ENCODE measurements at regions not wholly inside any gene's neighbourhood (a gene's known extent, or its start where the extent isn't known, plus 50 kb on each side); places are given as distances from the start of the nearest gene placed in this dataset.

GRCh38 chr1:199353906-199354305 is 673.6 kb upstream of the NR5A2 start:
- ChIA-PET CTCF (interaction anchor here (1.9 kb wide), 1 partner anchor 20 kb away, joined by 4 read pairs; no protein-coding TSS in a partner anchor), POLR2A (interaction anchor here (0.6 kb wide), 1 partner anchor 589 kb away, joined by 4 read pairs; no protein-coding TSS in a partner anchor)
- no peak for DNase-seq (ENCODE audit: extremely low spot score)
- no peak for TF ChIP-seq CTCF (IDR thresholded peaks at IDR 0.05; ENCODE audit: control extremely low read depth, extremely low read depth, low read depth, missing control alignments)

DNA sequence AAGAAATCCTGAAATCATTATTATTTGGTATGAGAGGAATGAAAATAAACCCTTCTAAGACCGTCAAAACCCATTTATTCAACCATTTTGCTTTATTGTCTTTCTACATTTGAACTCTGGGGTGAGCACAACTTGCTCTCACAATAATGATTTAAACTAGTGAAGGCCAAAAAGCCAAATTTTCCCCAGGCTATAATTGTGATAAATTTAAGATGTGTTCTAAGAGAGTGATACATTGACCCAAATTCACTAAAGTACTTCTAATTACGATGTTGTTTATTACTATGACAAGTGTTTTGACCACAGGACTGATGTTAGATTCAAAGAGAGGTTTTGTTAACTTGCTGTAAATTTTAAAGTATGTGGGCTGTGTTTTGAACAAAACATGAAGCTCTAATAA is 670.9 kb upstream of the NR5A2 start:
- CTCF ChIA-PET = no interaction called here
- TF ChIP-seq CTCF (IDR thresholded peaks at IDR 0.05; ENCODE audit: control extremely low read depth, extremely low read depth, low read depth, missing control alignments) = no peak
- POLR2A ChIA-PET = no interaction called here

GRCh38 chr1:199357599-199357998 is 669.9 kb upstream of the NR5A2 start:
- no peak for DNase-seq (ENCODE audit: extremely low spot score)
- POLR2A ChIA-PET = no interaction called here
- TF ChIP-seq CTCF (IDR thresholded peaks at IDR 0.05; ENCODE audit: control extremely low read depth, extremely low read depth, low read depth, missing control alignments) = no peak
- CTCF ChIA-PET = interaction anchor here (0.9 kb wide), 1 partner anchor 11 kb away, joined by 3 read pairs; no protein-coding TSS in a partner anchor

More for the DNA sequence above, 670.9 kb upstream of the NR5A2 start:
- DNase-seq (ENCODE audit: extremely low spot score) = no peak

GRCh38 chr1:199362996-199363395 is 664.5 kb upstream of the NR5A2 start:
- TF ChIP-seq CTCF (IDR thresholded peaks at IDR 0.05; ENCODE audit: control extremely low read depth, extremely low read depth, low read depth, missing control alignments) = no peak
- CTCF ChIA-PET = interaction anchor here (1.0 kb wide), 1 partner anchor 23 kb away, joined by 3 read pairs; no protein-coding TSS in a partner anchor
- POLR2A ChIA-PET = no interaction called here
- DNase-seq (ENCODE audit: extremely low spot score) = no peak

DNA sequence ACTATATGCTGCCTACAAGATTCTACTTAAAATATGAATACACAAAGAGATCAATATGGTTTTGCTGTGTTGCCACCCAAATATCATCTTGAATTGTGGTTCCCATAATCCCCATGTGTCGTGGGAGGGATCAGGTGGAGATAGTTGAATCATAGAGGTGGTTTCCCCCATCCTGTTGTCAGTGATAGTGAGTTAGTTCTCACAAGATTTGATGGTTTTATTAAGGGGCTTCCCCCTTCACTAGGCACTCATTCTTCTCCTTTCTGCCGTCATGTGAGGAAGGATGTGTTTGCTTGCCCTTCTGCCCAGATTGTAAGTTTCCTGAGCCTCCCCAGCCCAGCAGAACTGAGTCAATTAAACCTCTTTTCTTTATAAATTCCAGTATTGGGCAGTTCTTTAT is 654.4 kb upstream of the NR5A2 start:
- TF ChIP-seq CTCF (IDR thresholded peaks at IDR 0.05; ENCODE audit: control extremely low read depth, extremely low read depth, low read depth, missing control alignments) = no peak
- CTCF ChIA-PET = no interaction called here
- POLR2A ChIA-PET = no interaction called here
- no peak for DNase-seq (ENCODE audit: extremely low spot score)

DNA sequence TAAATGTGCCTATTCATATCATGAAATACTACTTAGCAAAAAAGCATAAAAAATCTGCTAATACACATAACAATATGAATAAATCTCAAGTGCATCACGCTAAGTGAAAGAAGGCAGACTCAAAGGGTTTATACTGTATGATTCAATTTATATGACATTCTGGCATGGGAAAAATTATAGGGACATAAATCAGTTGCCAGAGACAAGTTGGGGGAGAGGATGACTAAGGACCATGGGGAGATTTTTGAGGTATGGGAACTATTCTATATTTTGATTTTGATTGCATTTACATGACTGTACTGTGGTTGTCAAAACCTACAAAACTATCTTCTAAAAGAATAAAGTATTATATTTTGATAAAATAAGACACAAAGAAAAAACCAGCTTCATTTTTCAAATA is 650.3 kb upstream of the NR5A2 start:
- no peak for TF ChIP-seq CTCF (IDR thresholded peaks at IDR 0.05; ENCODE audit: control extremely low read depth, extremely low read depth, low read depth, missing control alignments)
- no peak for DNase-seq (ENCODE audit: extremely low spot score)
- ChIA-PET CTCF (no interaction called here), POLR2A (no interaction called here)

DNA sequence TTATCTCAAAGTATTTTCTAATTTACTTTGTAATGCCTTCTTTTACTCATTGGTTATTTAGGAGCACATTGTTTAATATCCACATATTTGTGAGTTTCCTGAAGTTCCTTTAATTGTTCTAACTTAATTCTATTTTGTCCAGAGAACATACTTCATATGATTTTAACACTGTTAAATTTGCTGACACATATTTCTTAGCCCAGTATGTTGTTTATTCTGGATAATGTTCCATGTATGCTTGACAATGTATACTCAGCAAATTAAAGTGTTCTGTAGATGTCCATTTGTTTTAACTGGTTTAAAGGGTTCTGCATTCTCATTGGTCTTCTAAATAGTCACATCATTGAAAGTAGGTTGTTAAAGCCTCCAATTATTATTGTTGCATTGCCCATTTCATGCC is 643.7 kb upstream of the NR5A2 start:
- CTCF ChIA-PET = no interaction called here
- no peak for DNase-seq (ENCODE audit: extremely low spot score)

More for the DNA sequence above, 643.7 kb upstream of the NR5A2 start:
- POLR2A ChIA-PET = no interaction called here
- no peak for TF ChIP-seq CTCF (IDR thresholded peaks at IDR 0.05; ENCODE audit: control extremely low read depth, extremely low read depth, low read depth, missing control alignments)
